Caco-2 (cell line): ENCODE measurements at regions not wholly inside any gene's neighbourhood (a gene's known extent, or its start where the extent isn't known, plus 50 kb on each side); places are given as distances from the start of the nearest gene placed in this dataset.

ENCODE experiments used
- BruUV-seq: library from RNA; stranded (reverse); fragments of 400-500 nt; replicated peaks from 2 replicates; lab custom pipeline; 2021; lab: Mats Ljungman, UMichigan
- CTCF ChIA-PET: fragments of 300-600 bp; sonication (Branson Sonifier 250); formaldehyde crosslinking; loops from one replicate; lab custom pipeline; 2022; ENCODE audit warnings: antibody characterized with exemption; lab: Charles Lee
- POLR2A ChIA-PET: fragments of 300-600 bp; sonication (Branson Sonifier 250); formaldehyde crosslinking; loops from one replicate; lab custom pipeline; 2022; ENCODE audit warnings: antibody characterized with exemption; lab: Charles Lee
- DNase-seq, 2 experiments: peaks; one replicate each; pipeline versions ENCODE4 v3.0.0 to v3.0.0-alpha.2; 2020 to 2022
- H3K27me3 ChIP-seq: replicated peaks from 2 replicates; pipeline ENCODE4 v1.6.0; 2011; ENCODE audit warnings: low read length; ENCODE audit not compliant: control insufficient read depth, insufficient read depth
- H3K36me3 ChIP-seq: 2 replicates; pipeline ENCODE4 v1.5.1; 2011; ENCODE audit warnings: low read length; ENCODE audit not compliant: control insufficient read depth, insufficient read depth
- H3K4me1 ChIP-seq: fragments of 250-450 bp; sonication (Bioruptor Pico); 2 replicates; pipeline ENCODE4 v1.5.1; 2020; ENCODE audit warnings: mild to moderate bottlenecking
- H3K4me3 ChIP-seq: 2 replicates; pipeline ENCODE4 v1.5.1; 2011; ENCODE audit warnings: low read depth, mild to moderate bottlenecking, control low read depth, low read length
- H3K9me3 ChIP-seq: fragments of 250-450 bp; sonication (Bioruptor Pico); 2 replicates; pipeline ENCODE4 v1.5.1; 2020; ENCODE audit warnings: mild to moderate bottlenecking, moderate library complexity
- H3K27ac Mint-ChIP-seq: one replicate; pipeline ENCODE4 v1.8.0; 2022; ENCODE audit warnings: mixed read lengths; ENCODE audit not compliant: unreplicated experiment
- H3K27me3 Mint-ChIP-seq: one replicate; pipeline ENCODE4 v1.8.0; 2022; ENCODE audit warnings: mixed read lengths; ENCODE audit not compliant: insufficient read depth, unreplicated experiment
- H3K36me3 Mint-ChIP-seq: one replicate; pipeline ENCODE4 v1.8.0; 2022; ENCODE audit warnings: mild to moderate bottlenecking, mixed read lengths; ENCODE audit not compliant: insufficient read depth, unreplicated experiment
- H3K4me1 Mint-ChIP-seq: one replicate; pipeline ENCODE4 v1.8.0; 2022; ENCODE audit warnings: low read depth, mixed read lengths; ENCODE audit not compliant: unreplicated experiment
- H3K4me3 Mint-ChIP-seq: one replicate; pipeline ENCODE4 v1.8.0; 2022; ENCODE audit warnings: mild to moderate bottlenecking, moderate library complexity, mixed read lengths; ENCODE audit not compliant: unreplicated experiment
- H3K9me3 Mint-ChIP-seq: one replicate; pipeline ENCODE4 v1.8.0; 2022; ENCODE audit warnings: mixed read lengths; ENCODE audit not compliant: unreplicated experiment
- intact Hi-C: fragments of 100-400 bp; cut with micrococcal nuclease; formaldehyde crosslinking; loops from one replicate; pipeline ENCODE4 v1.10.0; 2022; ENCODE audit not compliant: unreplicated experiment
- TF ChIP-seq, protein P1 (sequence below), 2 experiments: fragments of 200-600 bp in 1 of 2; IDR thresholded peaks; 1 replicate in 1 of 2; 2 replicates in 1 of 2; pipeline versions ENCODE4 v1.5.1 to v1.8.0; 2011 to 2022; ENCODE audit warnings: antibody characterized with exemption in 1 of 2, control low read depth in 1 of 2, inconsistent platforms in 1 of 2, low read depth in 1 of 2, low read length in 1 of 2, mild to moderate bottlenecking in 1 of 2, moderate library complexity in 1 of 2; ENCODE audit not compliant: insufficient read depth in 1 of 2, severe bottlenecking in 1 of 2, unreplicated experiment in 1 of 2

- H3K9me3 Mint-ChIP-seq = no peaks in the 10 kb centered on the region
- BruUV-seq = no TSS peak
- H3K36me3 Mint-ChIP-seq = no peaks in the 10 kb centered on the region
- ChIA-PET POLR2A (no interaction called here), CTCF (interaction anchor here (0.7 to 1.0 kb wide), 3 partner anchors 13 to 169 kb away, joined by 3 to 4 read pairs (median 3); no protein-coding TSS in a partner anchor)
- H3K27me3 Mint-ChIP-seq = no peaks in the 10 kb centered on the region
- no peak overlapping the region for H3K4me3 Mint-ChIP-seq
- H3K27me3 ChIP-seq = no peaks in the 10 kb centered on the region
- H3K4me3 ChIP-seq = no peak overlapping the region
- intact Hi-C loops = no loop called here
- H3K4me1 ChIP-seq = peaks cover 3% of the 10 kb centered on the region; the same call in 1 of the 2 replicates
- H3K36me3 ChIP-seq = no peaks in the 10 kb centered on the region
- H3K4me1 Mint-ChIP-seq = no peaks in the 10 kb centered on the region
- no peaks in the 10 kb centered on the region for H3K9me3 ChIP-seq
- DNase-seq = peak in 1 of 2 experiments; percentile 20
- TF ChIP-seq, protein P1, sequence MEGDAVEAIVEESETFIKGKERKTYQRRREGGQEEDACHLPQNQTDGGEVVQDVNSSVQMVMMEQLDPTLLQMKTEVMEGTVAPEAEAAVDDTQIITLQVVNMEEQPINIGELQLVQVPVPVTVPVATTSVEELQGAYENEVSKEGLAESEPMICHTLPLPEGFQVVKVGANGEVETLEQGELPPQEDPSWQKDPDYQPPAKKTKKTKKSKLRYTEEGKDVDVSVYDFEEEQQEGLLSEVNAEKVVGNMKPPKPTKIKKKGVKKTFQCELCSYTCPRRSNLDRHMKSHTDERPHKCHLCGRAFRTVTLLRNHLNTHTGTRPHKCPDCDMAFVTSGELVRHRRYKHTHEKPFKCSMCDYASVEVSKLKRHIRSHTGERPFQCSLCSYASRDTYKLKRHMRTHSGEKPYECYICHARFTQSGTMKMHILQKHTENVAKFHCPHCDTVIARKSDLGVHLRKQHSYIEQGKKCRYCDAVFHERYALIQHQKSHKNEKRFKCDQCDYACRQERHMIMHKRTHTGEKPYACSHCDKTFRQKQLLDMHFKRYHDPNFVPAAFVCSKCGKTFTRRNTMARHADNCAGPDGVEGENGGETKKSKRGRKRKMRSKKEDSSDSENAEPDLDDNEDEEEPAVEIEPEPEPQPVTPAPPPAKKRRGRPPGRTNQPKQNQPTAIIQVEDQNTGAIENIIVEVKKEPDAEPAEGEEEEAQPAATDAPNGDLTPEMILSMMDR (IDR thresholded peaks at IDR 0.05; ENCODE audit: insufficient read depth in 1 of 2, low read depth in 1 of 2, low read length in 1 of 2, severe bottlenecking in 1 of 2, unreplicated experiment in 1 of 2) = no peak
- H3K27ac Mint-ChIP-seq = no peak overlapping the region
These were observed 62.5 kb upstream of the HPCAL1 start for GRCh38 chr2:10240161-10240681.

DNA sequence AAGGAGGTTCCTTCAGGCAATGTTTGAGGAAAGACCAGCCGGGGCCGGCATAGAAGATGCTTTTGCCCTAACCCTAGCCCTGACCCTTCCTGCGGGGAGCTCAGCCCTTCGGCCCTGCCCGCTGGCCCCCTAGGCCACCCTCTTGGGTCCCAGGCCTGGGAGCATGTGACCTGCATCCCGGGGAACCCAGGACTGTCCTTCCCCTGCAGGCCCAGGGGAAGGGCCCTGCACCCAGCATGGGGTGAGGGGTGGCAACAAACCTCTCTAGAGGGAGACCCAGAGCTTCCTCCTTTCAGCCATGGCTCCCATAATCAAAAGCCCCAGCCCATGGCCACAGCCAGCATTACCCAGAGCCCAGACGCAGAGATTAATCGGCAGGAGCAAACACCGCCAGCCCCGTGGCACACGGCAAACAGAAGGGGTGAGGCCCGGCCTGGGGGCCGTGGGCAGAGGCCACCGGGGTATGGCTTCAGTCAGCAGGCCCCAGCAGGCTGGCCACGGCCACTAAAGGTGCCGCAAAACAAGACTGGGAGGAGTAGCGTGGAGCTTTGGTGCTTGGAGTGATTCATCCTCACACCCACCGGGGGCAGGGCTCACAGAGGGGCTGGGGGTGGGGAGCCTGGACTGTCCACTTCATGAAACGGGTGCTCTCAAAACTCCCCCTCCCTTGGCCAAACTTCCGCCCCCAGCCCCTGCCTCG lies 61.6 kb upstream of the HPCAL1 start:
- H3K27ac Mint-ChIP-seq = no peak overlapping the region
- H3K36me3 Mint-ChIP-seq = no peaks in the 10 kb centered on the region
- no peaks in the 10 kb centered on the region for H3K9me3 ChIP-seq
- H3K27me3 ChIP-seq = no peaks in the 10 kb centered on the region
- ChIA-PET CTCF (interaction anchor here (0.6 kb wide), 1 partner anchor 27 kb away, joined by 4 read pairs; no protein-coding TSS in a partner anchor), POLR2A (no interaction called here)
- H3K4me3 Mint-ChIP-seq = no peak overlapping the region
- H3K27me3 Mint-ChIP-seq = no peaks in the 10 kb centered on the region
- no peaks in the 10 kb centered on the region for H3K4me1 Mint-ChIP-seq
- TF ChIP-seq, protein P1 (IDR thresholded peaks at IDR 0.05; ENCODE audit: insufficient read depth in 1 of 2, low read depth in 1 of 2, low read length in 1 of 2, severe bottlenecking in 1 of 2, unreplicated experiment in 1 of 2) = no peak
- no TSS peak for BruUV-seq
- no peaks in the 10 kb centered on the region for H3K9me3 Mint-ChIP-seq
- intact Hi-C loops = no loop called here
- H3K4me1 ChIP-seq = no peaks in the 10 kb centered on the region
- H3K36me3 ChIP-seq = no peaks in the 10 kb centered on the region
- no peak overlapping the region for H3K4me3 ChIP-seq
- peak in 1 of 2 experiments; percentile 24 for DNase-seq

DNA sequence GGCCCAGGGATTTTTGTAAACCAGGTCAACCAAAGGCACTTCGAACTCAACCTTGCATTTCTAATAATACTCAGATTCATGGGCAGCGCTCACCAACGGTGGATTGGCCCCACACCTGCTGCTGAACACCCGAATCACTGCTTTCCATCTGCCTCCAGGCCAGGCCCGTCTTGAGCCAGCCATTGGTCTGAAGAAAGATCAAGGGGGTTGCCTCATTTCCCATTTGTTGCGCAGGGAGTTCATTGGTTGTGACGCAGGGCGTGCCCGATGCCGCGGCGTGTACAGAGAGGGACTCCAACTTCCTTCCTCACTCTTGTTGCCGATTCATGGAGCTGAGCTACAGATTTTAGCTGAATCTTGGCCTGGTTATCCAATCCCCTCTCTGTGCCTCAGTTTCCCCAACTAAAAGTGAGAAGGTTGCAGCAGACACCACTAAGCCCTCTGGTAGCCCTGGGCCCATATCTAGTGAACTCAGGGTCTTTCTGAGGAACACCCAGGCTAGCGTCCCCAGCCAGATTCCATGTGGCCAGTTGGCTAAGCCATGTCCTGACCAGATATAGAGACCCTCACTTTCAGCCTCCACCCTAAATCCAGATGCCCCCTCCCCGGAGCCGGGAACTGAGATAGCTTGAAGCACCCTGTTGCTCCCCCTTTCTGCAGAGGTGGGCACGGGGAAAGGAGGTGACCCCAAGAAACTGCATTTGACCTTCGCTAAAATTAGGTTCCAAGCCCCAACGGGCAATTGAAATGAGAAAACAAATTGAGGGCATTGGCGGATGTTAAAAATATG lies 60.9 kb upstream of the HPCAL1 start:
- Mint-ChIP-seq H3K4me3 (no peak overlapping the region), H3K4me1 (no peaks in the 10 kb centered on the region), H3K36me3 (no peaks in the 10 kb centered on the region), H3K9me3 (no peaks in the 10 kb centered on the region), H3K27ac (no peak overlapping the region), H3K27me3 (no peaks in the 10 kb centered on the region)
- TF ChIP-seq, protein P1 (IDR thresholded peaks at IDR 0.05; ENCODE audit: insufficient read depth in 1 of 2, low read depth in 1 of 2, low read length in 1 of 2, severe bottlenecking in 1 of 2, unreplicated experiment in 1 of 2) = no peak
- no TSS peak for BruUV-seq
- Histone ChIP-seq H3K9me3 (no peaks in the 10 kb centered on the region), H3K4me1 (no peaks in the 10 kb centered on the region), H3K27me3 (no peaks in the 10 kb centered on the region), H3K36me3 (no peaks in the 10 kb centered on the region), H3K4me3 (no peak overlapping the region)
- DNase-seq = peak in 1 of 2 experiments; percentile 21
- intact Hi-C loops = no loop called here
- ChIA-PET POLR2A (no interaction called here), CTCF (no interaction called here)
